PFSK-1 (cell line): ENCODE measurements at regions not wholly inside any gene's neighbourhood (a gene's known extent, or its start where the extent isn't known, plus 50 kb on each side); places are given as distances from the start of the nearest gene placed in this dataset.

ENCODE experiments used
- FOXP2 ChIP-seq: optimal IDR thresholded peaks from 2 replicates; pipeline ENCODE3; 2011; ENCODE audit warnings: borderline replicate concordance, control low read depth, inconsistent platforms; ENCODE audit not compliant: insufficient read depth; ENCODE audit errors: extremely low read length, extremely low read depth
- POLR2AphosphoS5 ChIP-seq: IDR thresholded peaks from 2 replicates; pipeline ENCODE4 v1.6.1; 2012; ENCODE audit warnings: low read depth, mild to moderate bottlenecking, control low read depth, low read length, moderate library complexity
- REST ChIP-seq, 2 experiments: IDR thresholded peaks; 2 replicates each; pipeline versions ENCODE4 v1.6.1 to v1.8.0; 2011 to 2012; ENCODE audit warnings: low read depth in 2 of 2, low read length in 2 of 2, control low read depth in 1 of 2, inconsistent platforms in 1 of 2, mild to moderate bottlenecking in 1 of 2, moderate library complexity in 1 of 2; ENCODE audit not compliant: insufficient read depth in 1 of 2
- SIN3A ChIP-seq: IDR thresholded peaks from 2 replicates; pipeline ENCODE4 v1.6.1; 2012; ENCODE audit warnings: mild to moderate bottlenecking, low read length, moderate library complexity, borderline replicate concordance; ENCODE audit not compliant: insufficient read depth
- TAF1 ChIP-seq: IDR thresholded peaks from 2 replicates; pipeline ENCODE4 v1.6.1; 2012; ENCODE audit warnings: low read length, control low read depth, borderline replicate concordance; ENCODE audit not compliant: insufficient read depth

GRCh38 chr11:96715208-96715607 is 325.4 kb downstream of the JRKL start:
- no peak for TF ChIP-seq REST (IDR thresholded peaks at IDR 0.05; ENCODE audit: insufficient read depth in 1 of 2, low read depth in 2 of 2, low read length in 2 of 2)
- TF ChIP-seq TAF1 = no peak
- TF ChIP-seq POLR2AphosphoS5 = no peak
- no peak for TF ChIP-seq SIN3A
- TF ChIP-seq FOXP2 = no peak
